HG02798 (cell line): ENCODE measurements at regions not wholly inside any gene's neighbourhood (a gene's known extent, or its start where the extent isn't known, plus 50 kb on each side); places are given as distances from the start of the nearest gene placed in this dataset.

Experiments
- ATAC-seq: cut with Tn5 transposase; IDR thresholded peaks from one replicate; pipeline ENCODE4 v1.9.1; 2021; ENCODE audit warnings: mild to moderate bottlenecking; ENCODE audit not compliant: unreplicated experiment, poor library complexity

DNA sequence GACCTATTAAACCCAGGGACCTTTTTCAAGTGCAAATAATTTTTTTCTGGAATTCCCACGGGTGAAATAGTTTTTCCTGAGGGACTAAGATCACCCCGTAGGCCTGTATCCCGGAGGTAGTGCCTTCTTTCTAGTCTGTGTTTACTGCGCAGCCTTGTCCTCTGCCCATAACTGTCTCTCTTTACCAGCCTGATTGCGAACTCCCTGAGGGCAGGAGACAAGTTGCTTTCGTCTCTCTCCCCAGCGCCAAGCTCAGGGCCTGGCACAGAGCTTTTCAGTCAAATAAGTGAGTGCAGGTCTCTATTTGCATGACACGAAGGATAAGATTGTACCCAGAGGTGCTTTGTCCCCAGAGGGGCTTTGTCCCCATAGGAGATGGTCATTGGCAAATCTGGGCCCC lies 123.9 kb downstream of the DDX1 start:
- ATAC-seq = no peak

DNA sequence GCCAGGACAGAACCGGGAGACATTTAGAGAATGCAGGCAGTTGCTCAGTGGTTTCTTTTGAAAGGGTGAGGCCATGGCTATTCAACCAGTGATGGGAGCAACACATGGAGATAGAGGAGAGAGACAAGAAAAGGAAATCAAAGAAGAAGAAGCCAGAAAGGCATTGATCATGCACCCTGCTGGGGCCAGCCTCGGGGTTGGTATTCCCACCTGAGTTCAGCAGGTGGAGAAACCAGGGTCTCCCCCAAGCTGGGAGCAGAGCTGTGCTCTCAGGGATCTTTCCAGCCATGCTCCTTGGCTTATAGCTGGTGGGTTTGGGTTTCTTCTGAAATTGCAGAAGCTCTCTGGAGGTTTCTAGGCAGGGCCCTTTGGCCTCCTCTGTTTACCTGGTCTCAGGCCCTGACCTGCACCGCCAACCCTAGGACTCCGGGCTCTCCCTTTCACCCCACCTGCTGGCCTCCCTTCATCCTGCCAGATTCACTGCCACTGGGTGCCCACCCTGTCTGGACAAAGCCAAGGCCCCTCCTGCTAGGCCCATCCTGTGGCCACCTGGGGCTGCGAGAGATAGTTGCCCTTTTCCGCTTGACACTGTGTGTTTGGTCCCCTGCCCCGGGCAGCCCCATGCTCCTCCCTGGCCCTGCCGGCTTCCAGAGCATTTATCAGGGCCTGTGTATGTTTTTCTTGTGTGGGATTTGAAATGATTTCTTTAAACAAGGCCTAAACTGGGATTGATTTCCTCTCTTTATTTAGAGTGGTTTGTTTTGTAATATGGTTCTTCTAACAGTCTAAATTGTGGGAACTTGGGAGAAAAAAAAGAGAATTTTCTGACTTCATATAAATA lies 126.7 kb downstream of the DDX1 start:
- no peak for ATAC-seq

DNA sequence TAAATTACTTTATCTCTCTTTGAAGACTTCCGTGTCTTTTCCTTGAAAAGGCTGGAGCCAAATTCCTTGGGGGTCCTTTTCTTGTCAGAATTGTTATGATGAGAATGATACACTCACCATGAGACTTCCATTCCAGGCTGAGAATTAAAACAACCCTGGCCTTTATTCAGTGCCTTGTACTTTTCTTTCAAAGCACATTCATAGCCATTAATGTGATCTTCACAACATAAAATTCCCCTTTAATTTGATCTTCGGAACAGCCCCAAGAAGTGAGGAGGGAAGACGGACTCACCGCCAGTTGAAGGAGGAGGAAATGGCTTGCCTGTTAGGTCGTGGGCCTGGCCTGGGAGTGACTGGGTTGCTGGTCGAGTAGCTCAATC lies 127.3 kb downstream of the DDX1 start:
- no peak for ATAC-seq

DNA sequence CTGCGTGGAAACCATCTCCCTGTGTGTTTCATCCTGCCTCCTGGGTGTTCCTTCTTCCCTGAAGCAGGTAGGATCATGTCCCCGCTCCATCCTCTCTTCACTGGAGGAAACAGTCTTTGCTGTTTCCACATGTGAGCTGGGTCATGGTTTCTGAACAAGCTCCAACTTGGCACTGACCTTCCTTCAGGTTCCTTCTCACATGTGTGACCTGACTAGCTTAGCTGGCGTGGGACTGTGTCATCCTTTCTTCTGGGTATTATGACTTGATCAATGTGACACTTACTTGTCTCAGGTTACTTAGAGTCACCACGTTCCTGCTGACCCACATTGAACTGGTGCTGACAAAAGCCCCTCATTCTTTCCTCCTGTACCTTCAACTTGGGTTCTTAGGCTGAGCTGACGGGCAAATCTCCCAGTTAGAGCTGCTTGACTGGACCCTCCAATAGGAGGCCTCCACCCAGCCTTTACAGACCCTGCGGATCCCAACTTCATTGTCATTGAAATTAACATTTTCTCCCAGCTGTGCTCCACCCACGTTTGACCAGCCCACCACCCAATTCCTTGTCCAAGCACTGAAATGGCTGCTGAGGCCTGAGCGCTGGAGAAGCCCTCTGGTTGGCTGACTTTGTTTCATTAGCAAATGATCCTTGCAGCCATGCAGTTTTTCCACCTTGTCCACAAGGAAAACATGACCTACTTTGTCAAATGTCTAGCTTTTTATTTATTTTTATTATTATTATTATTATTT lies 128.1 kb downstream of the DDX1 start:
- ATAC-seq = no peak

DNA sequence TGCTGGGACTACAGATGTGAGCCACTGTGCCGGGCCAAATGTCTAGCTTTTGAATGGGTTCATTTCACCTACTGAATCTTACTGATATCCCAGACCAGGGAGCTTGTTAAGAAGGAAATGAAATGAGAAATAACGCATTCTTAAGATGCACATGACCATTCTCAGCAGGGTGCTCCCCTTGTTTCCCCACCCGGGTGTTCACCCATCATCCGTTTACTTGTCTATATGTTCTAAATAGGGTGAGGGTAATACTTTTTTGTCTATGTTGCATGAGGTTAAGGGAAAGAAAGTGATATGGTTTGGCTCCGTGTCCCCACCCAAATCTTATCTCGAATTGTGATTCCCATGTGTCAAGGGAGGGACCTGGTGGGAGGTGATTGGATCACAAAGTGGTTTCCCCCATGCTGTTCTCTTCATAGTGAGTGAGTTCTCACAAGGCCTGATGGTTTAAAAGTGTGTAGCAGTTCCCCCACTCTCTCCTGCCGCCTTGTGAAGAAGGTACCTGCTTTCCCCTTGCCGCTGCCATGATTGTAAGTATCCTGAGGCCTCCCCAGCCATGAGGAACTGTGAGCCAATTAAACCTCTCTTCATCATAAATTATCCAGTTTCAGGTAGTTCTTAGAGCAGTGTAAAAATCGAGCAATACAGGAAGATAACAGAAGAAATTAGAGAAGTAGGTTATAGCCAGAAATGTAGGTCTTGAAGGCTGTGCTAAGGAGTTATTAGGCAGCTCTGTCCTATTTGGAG lies 129.1 kb downstream of the DDX1 start:
- ATAC-seq = no peak

DNA sequence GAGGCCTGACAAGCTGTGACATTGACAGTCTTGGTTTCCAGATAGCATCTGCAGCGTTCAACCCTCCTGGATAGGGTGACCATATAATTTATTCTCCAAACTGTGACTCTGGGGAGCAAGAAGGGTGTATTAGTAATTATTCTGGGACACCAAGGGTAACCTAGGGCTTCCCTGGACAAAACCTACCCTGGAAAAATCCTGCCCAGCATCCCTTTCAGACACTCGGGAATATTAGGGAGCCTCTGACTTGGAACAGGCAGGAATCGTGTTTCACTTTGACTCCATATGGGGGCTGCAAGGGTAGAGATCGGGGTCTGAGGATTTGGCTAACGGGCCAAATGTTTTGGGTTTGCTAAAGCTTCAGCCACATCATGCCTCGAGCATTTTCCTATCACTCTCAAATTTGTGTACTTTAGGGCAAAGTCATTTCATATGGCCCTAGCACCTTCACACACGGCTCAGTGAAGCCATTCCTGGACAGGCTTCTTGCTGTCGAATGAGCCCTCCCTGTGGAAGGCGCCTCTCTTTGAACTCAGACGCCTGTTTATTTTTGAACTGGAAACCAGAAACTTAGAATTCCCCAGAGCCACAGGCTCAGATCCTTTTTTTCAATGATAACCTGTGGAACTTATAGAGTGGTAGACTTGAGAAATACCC lies 129.9 kb downstream of the DDX1 start:
- ATAC-seq = no peak

DNA sequence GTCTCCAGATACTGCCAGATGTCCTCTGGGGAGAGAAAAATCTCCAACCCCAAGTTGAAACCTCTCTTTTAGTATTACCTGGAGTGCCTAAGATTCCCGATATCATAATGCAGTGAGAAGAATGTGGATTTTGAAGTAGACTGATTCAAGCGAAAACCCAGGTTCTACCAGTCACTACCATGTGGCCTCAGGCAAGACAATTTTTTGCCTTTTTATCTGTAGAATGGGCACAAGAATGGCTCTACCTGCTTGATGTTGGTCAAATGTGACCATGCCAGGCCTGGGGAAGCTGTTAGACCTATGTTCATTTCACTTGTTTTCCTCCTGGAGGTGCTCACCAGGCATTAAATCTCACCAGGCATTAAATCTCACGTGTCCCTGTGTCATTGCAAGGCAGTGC lies 131.3 kb downstream of the DDX1 start:
- ATAC-seq = no peak

DNA sequence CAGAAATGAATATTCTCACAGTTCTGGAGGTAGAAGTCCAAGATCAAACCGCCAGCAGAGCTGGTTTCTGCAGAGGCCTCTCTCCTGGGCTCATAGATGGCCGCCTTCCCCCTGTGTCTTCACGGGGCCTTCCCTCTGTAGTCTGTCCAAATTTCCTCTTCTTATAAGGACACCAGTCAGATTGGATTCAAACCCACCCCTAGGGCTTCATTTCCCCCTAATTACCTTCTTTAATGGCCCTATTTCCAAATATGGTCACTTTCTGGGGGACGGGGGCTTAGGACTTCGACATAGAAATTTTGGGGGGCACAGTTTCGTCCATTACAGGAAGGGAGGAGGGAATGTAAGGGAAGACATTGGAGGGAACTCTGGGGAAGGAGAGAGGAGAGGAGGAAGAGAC lies 132.6 kb downstream of the DDX1 start:
- ATAC-seq = no peak

DNA sequence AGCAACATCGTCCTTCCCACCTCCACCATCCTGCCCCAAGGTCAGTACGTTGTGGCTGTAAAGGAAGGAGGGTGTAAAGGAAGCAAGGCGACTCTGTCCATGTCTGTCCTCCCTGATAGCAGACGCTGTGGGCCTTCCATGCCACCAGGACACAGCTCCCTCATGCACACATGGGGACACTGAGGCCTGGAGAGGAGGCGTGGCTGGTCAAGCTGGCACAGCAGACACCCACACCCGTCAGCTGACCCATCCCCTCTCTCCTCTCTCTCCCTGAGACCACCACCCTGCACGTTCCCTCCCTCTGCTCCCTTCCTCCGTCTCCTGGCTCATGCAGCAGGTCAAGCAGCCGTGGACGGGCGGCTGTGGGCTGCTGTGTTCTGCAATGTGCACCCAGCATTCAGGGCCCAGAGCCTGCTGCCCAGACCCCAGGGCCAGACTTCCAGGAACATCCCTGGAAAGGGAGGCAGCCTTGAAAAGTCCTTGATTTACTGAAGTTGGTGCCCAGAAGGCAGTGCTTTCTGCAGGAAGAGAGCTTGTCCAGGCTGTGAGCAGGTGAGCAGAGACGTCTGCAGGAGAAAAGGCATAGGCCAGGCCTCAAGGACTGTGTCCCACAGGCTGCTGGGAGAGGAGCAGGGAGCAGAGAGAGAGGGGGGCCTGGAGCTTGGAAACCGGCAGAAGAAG lies 133.6 kb downstream of the DDX1 start:
- ATAC-seq = no peak

DNA sequence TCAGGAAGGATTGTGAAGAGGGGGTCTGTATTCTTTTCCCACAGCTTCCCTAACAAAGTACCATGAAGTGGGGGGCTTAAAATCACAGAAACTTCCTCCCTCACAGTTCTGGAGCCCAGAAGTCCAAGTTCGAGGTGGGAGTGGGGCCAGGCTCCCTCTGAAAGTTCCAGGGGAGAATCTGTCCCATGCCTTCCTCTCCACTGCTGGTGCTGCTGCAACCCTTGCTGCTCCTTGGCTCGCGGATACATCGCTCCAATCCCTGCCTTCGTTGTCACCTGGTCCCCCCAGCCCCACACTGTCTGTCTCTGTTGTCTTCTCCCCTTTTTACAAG lies 134.1 kb downstream of the DDX1 start:
- no peak for ATAC-seq

DNA sequence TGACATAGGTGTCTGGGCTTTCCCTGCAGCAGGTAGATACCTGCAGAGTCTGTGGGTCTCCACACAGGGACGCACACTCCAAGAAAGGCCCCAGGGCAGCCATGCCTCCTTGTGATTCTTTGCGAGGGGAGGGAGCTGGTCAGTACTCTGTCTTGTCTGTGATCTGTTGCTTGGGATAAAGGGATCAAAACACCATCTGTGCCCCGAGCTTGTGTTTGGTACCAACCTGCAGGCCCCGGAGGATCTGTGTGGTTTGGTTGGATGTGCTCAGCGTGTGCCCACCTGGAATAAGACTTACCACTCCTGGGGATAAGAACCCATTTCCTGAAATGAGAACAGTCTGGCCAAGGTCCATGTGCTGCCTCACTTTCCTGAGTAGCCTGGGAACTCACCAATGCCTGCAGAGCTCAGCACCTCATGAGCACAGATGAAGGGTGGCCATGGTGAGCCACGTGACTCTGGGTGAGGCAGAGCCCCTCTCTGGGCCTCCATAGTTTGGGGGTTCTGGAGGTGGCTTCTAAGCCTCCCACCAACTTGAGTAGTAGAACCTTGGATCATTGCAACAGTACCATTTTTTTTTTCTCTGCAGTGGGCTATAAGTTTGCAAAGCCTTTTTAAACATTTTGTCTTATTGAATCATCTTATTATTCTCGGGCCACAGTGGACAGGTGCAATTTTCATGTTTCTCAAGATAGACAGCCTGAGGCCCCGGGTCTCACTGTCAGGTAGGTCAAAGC lies 134.8 kb downstream of the DDX1 start:
- no peak for ATAC-seq

DNA sequence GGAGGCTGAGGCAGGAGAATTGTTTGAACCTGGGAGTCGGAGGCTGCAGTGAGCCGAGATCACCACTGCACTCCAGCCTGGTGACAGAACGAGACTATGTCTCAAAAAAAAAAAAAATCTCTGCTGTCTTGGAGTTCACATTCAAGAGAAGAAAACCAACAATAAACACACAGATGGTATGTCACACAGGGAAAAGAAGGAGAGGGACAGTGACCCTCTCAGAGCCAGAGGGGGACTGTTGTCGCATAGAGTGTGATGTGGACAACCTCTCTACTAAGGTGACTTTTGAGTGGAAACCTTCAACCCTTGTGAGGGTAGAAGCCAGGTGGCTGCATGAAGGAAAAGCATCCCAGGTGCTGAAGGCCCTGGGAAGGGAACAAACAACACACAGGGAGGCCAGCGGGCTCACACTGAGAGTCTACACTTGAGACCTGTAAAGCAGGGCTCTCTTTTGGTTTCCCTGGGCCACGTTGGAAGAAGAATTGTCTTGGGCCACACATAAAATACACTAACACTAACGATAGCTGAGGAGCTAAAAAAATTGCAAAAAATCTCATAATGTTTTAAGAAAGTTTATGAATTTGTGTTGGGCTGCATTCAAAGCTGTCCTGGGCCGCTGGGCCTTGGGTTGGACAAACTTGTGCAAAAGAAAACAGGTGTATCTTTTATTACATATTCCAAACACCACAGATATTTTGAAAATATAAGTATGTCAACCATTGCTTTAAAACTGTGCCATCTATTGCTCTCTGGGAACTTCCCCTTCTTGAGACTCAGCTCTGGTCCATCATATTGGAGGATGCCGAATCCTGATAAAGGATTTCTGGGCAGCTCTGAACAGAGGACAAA lies 136.0 kb downstream of the DDX1 start:
- ATAC-seq = no peak

DNA sequence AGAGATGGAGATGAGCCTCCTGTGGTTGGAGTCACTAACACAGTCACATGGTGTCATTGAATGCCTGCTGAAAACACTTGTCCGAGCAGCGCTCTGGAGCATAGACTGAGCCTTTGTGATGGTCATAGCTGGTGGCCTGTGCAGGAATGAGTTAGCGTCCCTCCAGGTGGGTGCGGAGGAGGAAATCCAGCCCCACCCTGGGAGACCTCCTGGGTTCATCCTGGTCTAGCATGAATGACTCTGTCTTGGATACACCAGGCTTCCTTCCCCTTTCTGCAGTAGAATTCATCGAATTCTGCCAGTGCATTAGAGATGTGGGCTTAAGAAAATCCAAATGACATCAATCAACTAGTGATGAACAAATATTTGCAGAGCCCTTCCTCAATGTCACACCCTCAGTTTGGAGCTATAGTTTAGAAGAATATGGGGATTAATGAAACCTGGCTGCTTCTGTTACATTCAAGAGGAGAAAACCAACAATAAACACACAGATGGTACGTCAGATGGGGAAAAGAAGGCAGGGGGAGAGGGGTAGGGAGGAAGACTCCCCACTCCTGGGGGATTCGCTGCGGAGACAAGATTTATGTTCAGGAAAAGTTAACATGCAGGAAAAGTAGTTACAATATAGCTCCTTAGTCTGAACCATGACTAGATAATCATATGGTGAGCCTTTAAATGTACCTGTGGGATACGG lies 136.7 kb downstream of the DDX1 start:
- no peak for ATAC-seq

DNA sequence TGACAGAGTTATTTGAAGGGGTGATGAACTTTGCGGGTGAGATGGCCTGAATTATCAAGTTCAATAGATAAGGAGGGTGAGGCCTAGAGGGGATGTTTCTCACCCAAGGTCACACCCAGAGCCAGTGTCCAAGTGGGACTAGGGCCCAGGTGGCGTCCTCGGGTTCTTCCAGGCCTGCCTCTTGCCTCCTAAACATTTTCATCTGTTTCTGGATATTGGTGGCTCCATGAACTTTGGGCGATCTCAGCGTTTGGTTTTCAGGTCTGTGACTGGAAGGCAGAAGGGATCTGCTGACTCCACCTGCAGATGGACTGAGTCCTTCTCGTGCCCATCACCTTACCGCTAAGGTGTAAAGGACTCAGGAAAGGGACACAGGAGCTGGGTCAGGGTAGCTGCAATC lies 137.3 kb downstream of the DDX1 start:
- no peak for ATAC-seq

DNA sequence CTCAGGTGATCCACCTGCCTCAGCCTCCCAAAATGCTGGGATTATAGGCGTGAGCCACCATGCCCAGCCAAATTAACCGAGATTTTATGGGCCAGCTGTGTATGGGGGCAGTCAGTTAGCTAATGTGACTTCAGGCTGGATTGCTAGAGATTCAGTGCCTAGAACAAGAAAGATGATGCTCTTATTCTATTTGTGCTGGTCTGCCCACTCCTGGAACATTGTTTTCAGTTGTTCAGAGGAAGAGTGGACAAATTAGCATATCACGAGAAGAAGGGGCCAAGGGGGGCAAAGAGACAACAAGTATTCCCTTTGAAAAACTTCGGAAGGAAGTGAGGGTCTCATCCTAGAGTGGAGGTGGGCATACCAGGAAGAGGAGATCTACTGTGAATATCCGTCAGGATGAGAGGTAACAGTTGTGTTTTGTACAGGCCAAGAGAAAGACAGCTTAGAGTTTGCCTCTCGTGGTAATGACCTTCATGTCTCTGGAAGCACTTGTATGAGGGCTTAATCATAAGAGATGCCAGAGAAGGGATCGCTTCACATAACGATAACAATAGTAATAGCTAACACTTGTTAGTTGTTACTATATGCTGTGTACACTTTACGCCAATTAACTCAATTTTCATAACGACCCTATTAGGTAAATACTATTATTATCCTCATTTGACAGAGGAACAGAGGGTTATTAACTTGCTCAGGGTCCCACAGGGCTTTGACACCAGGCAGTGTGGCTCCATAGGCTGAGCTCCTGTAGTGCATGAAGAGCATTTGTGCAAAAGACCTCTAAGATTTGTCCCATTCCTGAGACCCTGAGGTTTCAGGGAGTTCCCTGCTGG lies 138.3 kb downstream of the DDX1 start:
- ATAC-seq = peak; percentile 1

DNA sequence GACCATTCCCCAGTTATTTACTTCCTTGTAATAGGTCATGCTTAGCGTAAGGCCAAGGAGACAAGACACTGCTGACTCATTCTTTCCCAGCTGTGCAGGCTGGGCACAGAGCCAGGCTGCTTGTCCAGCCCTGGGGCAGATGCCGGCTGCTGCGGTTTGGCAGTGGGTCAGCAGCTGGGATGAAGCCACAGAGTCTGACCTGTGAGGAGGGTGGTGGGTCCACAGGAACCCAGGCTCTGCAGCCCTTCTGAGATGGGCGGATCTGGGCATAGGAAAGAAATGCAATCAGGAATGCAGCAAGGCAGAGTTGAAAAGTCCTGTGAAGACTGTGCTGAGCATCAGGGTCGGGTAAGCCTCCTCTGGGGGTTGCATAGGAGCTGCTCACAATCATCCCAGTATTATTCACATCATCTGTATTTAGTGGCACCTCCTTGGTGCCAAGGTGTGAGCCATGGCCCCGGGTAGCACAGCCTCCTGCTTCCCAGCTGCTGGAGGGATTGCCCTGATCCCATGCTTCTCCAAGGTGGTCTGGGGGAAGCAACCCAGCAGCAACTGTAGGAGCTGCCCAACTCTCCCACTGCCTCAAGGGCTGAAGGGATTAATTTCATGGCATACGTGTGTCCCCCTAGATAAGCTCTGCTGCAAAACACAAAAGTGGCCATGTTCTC lies 139.0 kb downstream of the DDX1 start:
- peak; percentile 60 for ATAC-seq
